GM21825 (cell line): ENCODE measurements at regions not wholly inside any gene's neighbourhood (a gene's known extent, or its start where the extent isn't known, plus 50 kb on each side); places are given as distances from the start of the nearest gene placed in this dataset.

Source experiments
- ATAC-seq: cut with Tn5 transposase; IDR thresholded peaks from one replicate; pipeline ENCODE4 v1.9.1; 2021; ENCODE audit warnings: mild to moderate bottlenecking, moderate library complexity; ENCODE audit not compliant: unreplicated experiment

DNA sequence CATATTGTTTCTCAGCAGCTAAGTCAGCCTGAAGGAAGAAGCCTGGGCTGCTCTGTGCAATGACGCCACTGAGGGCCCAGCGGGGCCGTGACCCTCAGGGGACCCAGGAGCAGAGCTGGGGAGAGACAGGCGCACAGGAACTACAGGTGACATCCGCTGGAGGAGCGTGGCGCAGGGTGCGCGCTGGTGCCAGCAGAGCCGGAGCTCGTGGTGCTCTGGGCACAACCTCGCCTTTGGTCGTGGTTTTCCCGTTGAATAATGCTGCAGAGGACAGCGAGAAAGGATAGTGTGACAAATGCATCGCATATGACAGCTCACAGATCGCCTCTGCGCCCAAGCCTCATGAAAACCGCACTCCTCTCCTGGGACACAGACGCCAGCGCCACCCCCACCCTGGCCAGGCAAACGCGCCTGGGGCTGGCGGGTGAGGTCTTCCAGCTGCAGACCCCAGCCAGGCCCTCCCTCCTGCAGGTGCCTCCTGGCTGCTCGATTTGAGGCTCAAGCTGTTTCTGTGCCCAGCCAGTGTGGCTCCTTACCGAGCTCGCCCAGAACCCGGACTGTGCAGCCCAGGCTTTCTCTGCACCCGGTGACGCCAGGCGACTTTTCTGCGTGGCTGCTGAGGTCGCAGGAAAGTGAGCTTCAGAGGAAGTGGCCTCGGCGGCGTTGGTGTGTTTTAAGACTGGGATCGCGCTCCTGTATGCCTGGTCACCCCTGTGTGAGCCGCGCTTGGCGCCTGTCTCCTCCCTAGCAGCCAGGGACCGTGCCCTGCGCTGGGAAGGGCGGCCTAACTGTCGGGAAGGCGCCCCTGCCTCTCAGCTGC lies 583.1 kb upstream of the HS6ST1 start:
- ATAC-seq: no peak

DNA sequence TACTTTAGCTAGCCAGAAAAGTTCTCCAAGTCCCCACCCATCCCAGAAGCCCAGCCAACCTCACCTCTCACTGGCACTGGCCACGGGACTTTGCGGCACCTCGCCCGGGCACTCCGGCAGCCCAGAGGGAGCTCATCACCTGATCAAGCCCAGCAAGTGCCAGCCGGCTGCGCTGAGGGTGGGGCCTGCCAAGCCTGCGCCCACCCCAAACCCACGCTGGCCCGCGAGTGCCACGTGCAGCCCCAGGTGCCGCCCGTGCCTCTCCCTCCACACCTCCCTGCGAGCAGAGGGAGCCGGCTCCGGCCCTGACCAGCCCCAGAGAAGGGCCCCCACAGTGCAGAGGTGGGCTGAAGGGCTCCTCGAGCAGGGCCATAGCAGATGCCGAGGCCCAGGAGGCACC lies 585.0 kb upstream of the HS6ST1 start:
- ATAC-seq: no peak

DNA sequence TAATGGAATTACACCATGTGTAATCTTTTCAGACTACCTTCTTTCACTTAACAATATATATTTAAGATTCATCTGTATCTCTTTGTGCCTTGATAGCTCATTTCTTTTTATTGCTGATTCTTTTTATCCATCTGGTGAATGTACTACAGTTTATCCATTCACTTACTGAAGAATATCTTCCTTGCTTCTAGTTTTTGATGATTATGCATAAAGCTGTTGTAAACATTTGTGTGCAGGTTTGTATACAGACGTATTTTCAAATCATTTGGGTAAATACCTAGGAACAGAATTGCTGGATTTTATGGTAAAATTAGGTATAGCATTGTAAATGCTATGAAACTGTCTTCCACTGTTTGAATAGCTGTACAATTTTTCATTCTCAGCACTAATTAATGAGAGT lies 592.6 kb upstream of the HS6ST1 start:
- ATAC-seq: no peak

- ATAC-seq: no peak
These were observed 595.7 kb upstream of the HS6ST1 start for GRCh38 chr2:128914320-128914719.

DNA sequence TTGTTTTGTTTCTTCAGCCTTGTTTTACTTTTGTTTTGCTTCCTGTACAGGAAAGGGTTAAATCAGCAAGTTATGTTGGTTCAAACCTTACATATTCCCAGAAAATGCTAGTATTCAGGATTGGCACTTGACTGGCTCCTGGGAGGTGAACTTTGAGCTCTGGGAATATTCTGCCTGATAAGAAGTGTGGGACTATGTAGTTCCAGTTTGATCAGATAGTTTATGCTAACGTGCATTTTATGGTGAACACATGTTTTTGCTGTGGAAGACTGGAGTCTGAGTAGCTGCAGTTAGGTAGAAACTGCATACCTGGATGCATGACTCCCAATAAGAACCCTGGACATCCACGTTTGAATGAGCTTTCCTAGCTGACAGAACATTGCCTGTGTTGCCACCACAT lies 603.1 kb upstream of the HS6ST1 start:
- no peak for ATAC-seq

DNA sequence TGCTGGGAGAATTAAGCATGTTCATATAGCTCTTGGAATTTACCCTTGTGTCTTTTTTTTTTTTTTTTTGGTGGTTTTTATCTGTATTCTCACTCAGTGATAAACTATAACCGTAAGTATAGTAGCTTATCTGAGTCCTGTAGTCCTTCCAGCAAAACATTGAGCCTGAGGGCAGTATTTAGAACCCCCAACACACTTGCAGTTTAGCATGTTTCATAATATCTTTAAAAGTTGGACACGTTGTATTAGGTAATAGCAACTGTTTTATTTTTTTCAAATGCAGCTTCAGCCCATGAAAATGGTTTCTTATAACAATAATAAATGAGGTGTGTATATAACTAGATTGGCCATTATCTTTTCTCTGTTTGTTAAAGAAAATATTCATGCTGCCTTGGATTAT lies 603.5 kb upstream of the HS6ST1 start:
- no peak for ATAC-seq

GRCh38 chr2:128925631-128926030 lies 607.0 kb upstream of the HS6ST1 start:
- ATAC-seq: no peak

GRCh38 chr2:128930101-128930500 lies 611.4 kb upstream of the HS6ST1 start:
- ATAC-seq: no peak

- ATAC-seq: no peak
These were observed 621.7 kb upstream of the HS6ST1 start for GRCh38 chr2:128940378-128940777.

GRCh38 chr2:128941751-128942150 lies 623.1 kb upstream of the HS6ST1 start:
- no peak for ATAC-seq

DNA sequence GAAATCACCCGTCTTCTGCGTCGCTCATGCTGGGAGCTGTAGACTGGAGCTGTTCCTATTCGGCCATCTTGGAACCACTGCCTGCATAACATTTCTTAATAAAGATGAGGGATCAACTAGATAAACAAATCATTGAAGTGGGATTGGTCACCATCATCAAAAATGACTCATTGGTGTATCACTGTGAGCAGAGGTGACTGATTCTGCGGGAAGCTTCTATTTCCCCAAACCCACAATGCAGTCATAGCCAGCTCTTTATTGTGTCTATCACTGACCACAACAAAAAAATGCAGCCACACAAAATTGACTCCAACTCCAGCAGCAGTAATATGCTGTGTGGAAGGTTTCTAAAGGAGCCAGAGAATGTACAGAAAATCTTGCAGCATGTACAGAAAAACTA lies 630.7 kb upstream of the HS6ST1 start:
- no peak for ATAC-seq

DNA sequence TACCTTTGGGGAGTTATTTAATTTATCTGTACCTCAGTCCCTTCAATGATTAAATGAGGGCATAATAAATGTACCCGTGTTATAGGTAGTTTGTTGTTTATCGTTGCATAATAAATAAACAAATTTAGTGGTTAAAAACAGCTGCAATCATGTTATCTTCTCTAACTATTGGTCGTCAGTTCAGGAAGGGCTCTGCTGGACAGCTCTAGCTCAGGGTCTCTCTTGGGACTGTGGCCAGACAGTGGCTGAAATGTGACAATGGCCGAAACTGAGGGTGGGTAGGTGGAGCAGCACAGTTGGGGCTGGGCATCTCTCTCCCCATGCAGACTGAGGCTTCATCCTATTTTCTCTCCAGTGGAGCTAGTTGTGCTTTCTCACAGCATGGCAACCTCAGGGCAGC lies 632.1 kb upstream of the HS6ST1 start:
- no peak for ATAC-seq

DNA sequence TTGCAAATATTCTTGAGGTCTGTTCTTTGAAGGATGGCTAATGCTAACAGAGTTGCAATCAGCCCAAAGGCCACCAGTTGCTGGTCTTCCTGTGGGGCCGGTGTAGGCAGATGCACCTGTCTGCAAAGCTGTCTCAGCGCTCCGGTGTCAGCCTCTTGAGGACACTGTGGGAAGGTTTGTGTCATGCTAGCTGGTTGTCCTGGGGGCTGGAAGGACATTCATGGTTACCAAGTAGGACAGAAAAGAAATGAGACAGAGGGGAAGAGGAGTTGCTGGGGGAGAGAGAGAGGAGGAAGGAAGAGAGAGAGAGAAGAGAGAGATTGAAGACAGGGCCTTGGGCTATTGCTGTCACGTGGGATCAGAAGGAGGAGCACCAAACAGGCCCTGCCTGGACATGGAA lies 639.6 kb upstream of the HS6ST1 start:
- no peak for ATAC-seq

GRCh38 chr2:128967646-128968045 lies 649.0 kb upstream of the HS6ST1 start:
- no peak for ATAC-seq

- ATAC-seq: no peak
These were observed 650.7 kb upstream of the HS6ST1 start for GRCh38 chr2:128969374-128969773.

GRCh38 chr2:128970332-128971116 lies 651.9 kb upstream of the HS6ST1 start:
- no peak for ATAC-seq

DNA sequence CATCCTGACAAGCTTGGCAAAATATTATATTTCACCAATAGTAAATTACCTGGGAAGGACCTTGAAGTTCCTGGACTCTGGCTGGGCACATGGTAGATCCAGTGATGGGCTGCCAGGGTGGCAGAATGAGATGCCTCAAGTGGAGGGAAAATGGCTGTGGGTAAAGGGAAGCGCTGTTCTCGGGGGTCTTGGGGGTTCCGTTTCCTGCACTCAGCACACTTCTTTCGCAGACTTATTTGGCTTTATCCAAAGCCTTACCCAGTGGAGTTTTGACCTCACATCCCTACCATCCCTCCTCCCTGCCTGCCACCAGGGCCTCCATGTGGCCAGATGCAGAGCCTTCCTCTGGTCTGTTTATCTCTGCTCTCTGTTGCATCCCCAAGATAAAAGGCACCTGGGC lies 654.9 kb upstream of the HS6ST1 start:
- no peak for ATAC-seq

DNA sequence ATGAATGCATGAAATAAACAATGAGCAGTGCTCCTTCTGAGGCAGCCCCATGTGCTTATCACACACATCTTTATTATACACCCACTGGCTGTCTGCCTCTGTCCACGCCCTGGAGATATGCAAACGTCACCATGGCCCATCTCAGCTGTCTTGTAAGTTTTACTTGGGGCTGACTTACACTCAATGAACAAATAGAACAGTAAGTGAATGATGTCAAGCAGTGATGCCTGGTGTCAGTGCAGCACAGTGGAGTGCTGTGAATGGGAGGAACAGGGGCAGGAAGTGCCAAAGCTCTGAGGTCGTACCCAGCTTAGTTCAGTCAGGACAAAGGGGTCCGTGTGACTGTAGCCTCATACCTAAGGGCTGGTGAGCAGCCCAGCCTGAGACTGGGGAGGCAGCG lies 659.5 kb upstream of the HS6ST1 start:
- ATAC-seq: no peak

DNA sequence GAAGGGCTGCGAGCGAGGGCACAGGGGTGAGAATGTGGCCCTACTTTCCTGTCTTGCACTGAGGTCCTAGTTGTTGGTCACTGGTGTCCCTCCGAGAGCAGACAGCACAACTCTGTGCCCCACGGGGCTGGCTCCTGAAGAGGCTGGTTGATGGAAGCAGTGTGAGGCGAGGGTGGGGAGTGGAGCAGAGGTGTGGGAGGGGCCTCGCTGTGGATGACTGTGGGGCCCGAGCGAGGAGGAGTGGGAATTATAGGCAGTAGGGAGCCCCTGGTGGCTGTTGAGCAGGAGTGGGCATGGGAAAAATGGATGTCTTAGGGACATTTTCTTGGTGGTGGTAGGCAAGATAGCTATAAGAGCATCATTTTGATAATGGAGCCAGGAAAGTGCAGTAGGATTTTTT lies 660.5 kb upstream of the HS6ST1 start:
- no peak for ATAC-seq

DNA sequence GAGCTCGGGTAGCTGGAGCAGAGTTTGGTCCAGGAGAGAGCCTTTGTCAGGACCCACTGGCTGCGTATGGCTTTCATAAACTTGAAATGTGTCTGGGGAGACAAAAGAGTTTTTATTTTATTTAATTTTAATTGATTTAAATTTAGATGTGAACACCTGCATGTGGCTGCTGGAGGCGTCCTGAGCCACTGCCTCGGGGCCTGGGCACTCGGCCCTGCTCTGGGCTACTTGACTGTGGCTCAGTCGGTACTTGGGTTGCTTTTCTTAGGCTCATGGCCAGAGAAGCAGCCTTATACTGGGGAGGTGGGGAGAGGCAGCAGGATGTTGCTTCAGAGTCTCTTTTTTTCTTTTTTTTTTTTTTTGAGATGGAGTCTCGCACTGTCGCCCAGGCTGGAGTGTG lies 661.8 kb upstream of the HS6ST1 start:
- ATAC-seq: no peak

- ATAC-seq: no peak
These were observed 662.7 kb upstream of the HS6ST1 start for GRCh38 chr2:128981353-128981752.

GRCh38 chr2:128982001-128982400 lies 663.3 kb upstream of the HS6ST1 start:
- ATAC-seq: no peak
